OCI-LY7 (cell line): ENCODE measurements at regions not wholly inside any gene's neighbourhood (a gene's known extent, or its start where the extent isn't known, plus 50 kb on each side); places are given as distances from the start of the nearest gene placed in this dataset.

Experiments used
- BruUV-seq: library from RNA; stranded (reverse); fragments of 400-500 nt; replicated peaks from 2 replicates; lab custom pipeline; 2021; lab: Mats Ljungman, UMichigan
- CTCF ChIA-PET: fragments of 300-600 bp; sonication (Branson Sonifier 250); formaldehyde crosslinking; loops from one replicate; lab custom pipeline; 2022; ENCODE audit warnings: antibody characterized with exemption; ENCODE audit not compliant: unreplicated experiment; lab: Charles Lee
- POLR2A ChIA-PET: fragments of 300-600 bp; sonication (Branson Sonifier 250); formaldehyde crosslinking; loops from one replicate; lab custom pipeline; 2022; ENCODE audit warnings: antibody characterized with exemption; lab: Charles Lee
- DNase-seq: peaks from one replicate; pipeline ENCODE4 v3.0.0-alpha.2; 2015; ENCODE audit warnings: low spot score
- H2AFZ ChIP-seq: fragments of 200-600 bp; sonication (generic), shearing (Covaris generic); 2 replicates; pipeline ENCODE4 v1.6.1; 2014; ENCODE audit warnings: mild to moderate bottlenecking, antibody characterized with exemption, low read length, moderate library complexity
- H3K27ac ChIP-seq: fragments of 200-600 bp; sonication (generic); 2 replicates; pipeline ENCODE4 v1.5.1; 2014; ENCODE audit warnings: mixed run types, low read depth, mild to moderate bottlenecking, moderate library complexity, low read length, inconsistent platforms; ENCODE audit not compliant: poor library complexity, severe bottlenecking
- H3K36me3 ChIP-seq: fragments of 200-600 bp; sonication (generic); 2 replicates; pipeline ENCODE4 v1.6.1; 2014; ENCODE audit warnings: mild to moderate bottlenecking, antibody characterized with exemption, low read length, moderate library complexity, mixed read lengths; ENCODE audit not compliant: insufficient read depth
- H3K4me1 ChIP-seq: fragments of 200-600 bp; sonication (generic); 2 replicates; pipeline ENCODE4 v1.5.1; 2014; ENCODE audit warnings: mild to moderate bottlenecking, low read length; ENCODE audit not compliant: insufficient read depth, poor library complexity, severe bottlenecking
- H3K4me2 ChIP-seq: fragments of 200-600 bp; sonication (generic); 2 replicates; pipeline ENCODE4 v1.6.1; 2014; ENCODE audit warnings: mild to moderate bottlenecking, low read length
- H3K4me3 ChIP-seq: fragments of 200-600 bp; sonication (generic); 2 replicates; pipeline ENCODE4 v1.5.1; 2014; ENCODE audit warnings: mild to moderate bottlenecking, low read depth, low read length; ENCODE audit not compliant: poor library complexity, severe bottlenecking
- H3K79me2 ChIP-seq: fragments of 200-600 bp; sonication (generic); 2 replicates; pipeline ENCODE4 v1.6.1; 2016; ENCODE audit warnings: low read depth, mild to moderate bottlenecking, low read length, moderate library complexity, mixed read lengths; ENCODE audit not compliant: insufficient read depth
- H3K9me2 ChIP-seq: fragments of 200-600 bp; sonication (generic); 2 replicates; pipeline ENCODE4 v1.6.1; 2016; ENCODE audit warnings: mild to moderate bottlenecking, low read length, mixed read lengths; ENCODE audit not compliant: insufficient read depth
- H3K9me3 ChIP-seq: fragments of 200-600 bp; sonication (generic); 2 replicates; pipeline ENCODE4 v1.6.1; 2014; ENCODE audit warnings: mild to moderate bottlenecking, mixed run types, low read length, mixed read lengths
- H4K20me1 ChIP-seq: fragments of 200-600 bp; sonication (generic); 2 replicates; pipeline ENCODE4 v1.6.1; 2014; ENCODE audit warnings: mild to moderate bottlenecking, antibody characterized with exemption, low read length, moderate library complexity, mixed read lengths; ENCODE audit not compliant: insufficient read depth
- CTCF ChIP-seq: fragments of 200-600 bp; sonication (generic); conservative IDR thresholded peaks from 2 replicates; pipeline ENCODE4 v1.5.1; 2014; ENCODE audit warnings: mild to moderate bottlenecking, antibody characterized with exemption, low read length, moderate library complexity, mixed read lengths
- EZH2phosphoT487 ChIP-seq: fragments of 200-600 bp; sonication (generic); IDR thresholded peaks from 2 replicates; pipeline ENCODE4 v1.6.1; 2018; ENCODE audit warnings: low read depth, borderline replicate concordance, mild to moderate bottlenecking, mixed run types, antibody characterized with exemption, low read length, moderate library complexity, mixed read lengths
- intact Hi-C: fragments of 100-400 bp; cut with micrococcal nuclease; formaldehyde crosslinking; loops from one replicate; pipeline ENCODE4 v1.10.0; 2022; ENCODE audit not compliant: unreplicated experiment

GRCh38 chr10:63806330-63806729, 285.1 kb downstream of the REEP3 start:
- H3K4me3 ChIP-seq = no peak overlapping the region
- no peak for TF ChIP-seq CTCF
- no peak for TF ChIP-seq EZH2phosphoT487
- ChIA-PET CTCF (no interaction called here), POLR2A (no interaction called here)
- no peaks in the 10 kb centered on the region for H3K9me2 ChIP-seq
- H3K27ac ChIP-seq = no peak overlapping the region
- BruUV-seq = no TSS peak
- H3K9me3 ChIP-seq = 0 out of 2 replicates have a peak, but pooled peaks cover 4% of the 10 kb centered on the region
- H2AFZ ChIP-seq = no peak overlapping the region
- no peaks in the 10 kb centered on the region for H3K79me2 ChIP-seq
- H3K36me3 ChIP-seq = no peaks in the 10 kb centered on the region
- H3K4me2 ChIP-seq = no peak overlapping the region
- intact Hi-C loops = no loop called here
- DNase-seq = no peak
- no peaks in the 10 kb centered on the region for H3K4me1 ChIP-seq
- no peaks in the 10 kb centered on the region for H4K20me1 ChIP-seq

- DNase-seq = no peak
- BruUV-seq = no TSS peak
- ChIA-PET POLR2A (no interaction called here), CTCF (no interaction called here)
- no peaks in the 10 kb centered on the region for H3K9me3 ChIP-seq
- H3K9me2 ChIP-seq = no peaks in the 10 kb centered on the region
- intact Hi-C loops = no loop called here
- no peaks in the 10 kb centered on the region for H3K4me1 ChIP-seq
- no peak overlapping the region for H3K4me2 ChIP-seq
- no peak overlapping the region for H3K4me3 ChIP-seq
- no peak overlapping the region for H3K27ac ChIP-seq
- no peaks in the 10 kb centered on the region for H3K36me3 ChIP-seq
- no peaks in the 10 kb centered on the region for H3K79me2 ChIP-seq
- H4K20me1 ChIP-seq = no peaks in the 10 kb centered on the region
- no peak overlapping the region for H2AFZ ChIP-seq
- TF ChIP-seq CTCF (no peak), EZH2phosphoT487 (no peak)
These were observed 291.3 kb downstream of the REEP3 start for GRCh38 chr10:63812501-63812900.

- CTCF ChIA-PET = no interaction called here
These were observed 298.6 kb downstream of the REEP3 start for GRCh38 chr10:63819753-63820329.

More at GRCh38 chr10:63819753-63820329, 298.6 kb downstream of the REEP3 start:
- Histone ChIP-seq H3K4me3 (no peak overlapping the region), H2AFZ (no peak overlapping the region), H3K36me3 (no peaks in the 10 kb centered on the region), H3K4me1 (no peaks in the 10 kb centered on the region), H4K20me1 (no peaks in the 10 kb centered on the region), H3K9me3 (no peaks in the 10 kb centered on the region), H3K9me2 (no peaks in the 10 kb centered on the region), H3K4me2 (no peak overlapping the region), H3K79me2 (no peaks in the 10 kb centered on the region), H3K27ac (no peak overlapping the region)
- intact Hi-C loops = no loop called here
- TF ChIP-seq CTCF (peak; percentile 86), EZH2phosphoT487 (no peak)
- peak; percentile 20 for DNase-seq
- BruUV-seq = no TSS peak
- POLR2A ChIA-PET = no interaction called here
